Stimulated activated CD4-positive, alpha-beta T cell treated with anti-CD3 and anti-CD28 coated beads, Interleukin-4, amount 100 ng/mL, for 48 hours (primary cell): ENCODE measurements at regions not wholly inside any gene's neighbourhood (a gene's known extent, or its start where the extent isn't known, plus 50 kb on each side); places are given as distances from the start of the nearest gene placed in this dataset.

Experiments used
- DNase-seq, 2 donors: peaks; one replicate each; pipeline ENCODE4 v3.0.0-alpha.2; 2020; ENCODE audit warnings: low read depth in 2 of 2

- no peak for DNase-seq
Measured at GRCh38 chr18:45487581-45487980, 127.7 kb upstream of the SLC14A2 start.

- no peak for DNase-seq
Measured at GRCh38 chr18:45488645-45489044, 126.6 kb upstream of the SLC14A2 start.

- no peak for DNase-seq
Measured at GRCh38 chr18:45493830-45494229, 121.4 kb upstream of the SLC14A2 start.

GRCh38 chr18:45494811-45495210 is 120.5 kb upstream of the SLC14A2 start:
- DNase-seq = no peak

GRCh38 chr18:45496741-45497140 is 118.5 kb upstream of the SLC14A2 start:
- no peak for DNase-seq

- no peak for DNase-seq
Measured at GRCh38 chr18:45497595-45498286, 117.5 kb upstream of the SLC14A2 start.

- no peak for DNase-seq
Measured at GRCh38 chr18:45498287-45498658, 117.0 kb upstream of the SLC14A2 start.

GRCh38 chr18:45503990-45504389 is 111.3 kb upstream of the SLC14A2 start:
- DNase-seq = no peak

- no peak for DNase-seq
Measured at GRCh38 chr18:45505497-45506206, 109.6 kb upstream of the SLC14A2 start.

- no peak for DNase-seq
Measured at GRCh38 chr18:45506951-45507350, 108.3 kb upstream of the SLC14A2 start.

GRCh38 chr18:45509535-45509934 is 105.7 kb upstream of the SLC14A2 start:
- no peak for DNase-seq

GRCh38 chr18:45510656-45511055 is 104.6 kb upstream of the SLC14A2 start:
- DNase-seq = no peak

- no peak for DNase-seq
Measured at GRCh38 chr18:45512363-45512953, 102.8 kb upstream of the SLC14A2 start.

GRCh38 chr18:45517181-45517741 is 98.0 kb upstream of the SLC14A2 start:
- DNase-seq = no peak

GRCh38 chr18:45518311-45519155 is 96.7 kb upstream of the SLC14A2 start:
- no peak for DNase-seq

GRCh38 chr18:45519411-45520280 is 95.6 kb upstream of the SLC14A2 start:
- no peak for DNase-seq

GRCh38 chr18:45521136-45521535 is 94.1 kb upstream of the SLC14A2 start:
- no peak for DNase-seq

GRCh38 chr18:45521777-45522176 is 93.5 kb upstream of the SLC14A2 start:
- no peak for DNase-seq

- no peak for DNase-seq
Measured at GRCh38 chr18:45522371-45522770, 92.9 kb upstream of the SLC14A2 start.

- DNase-seq = no peak
Measured at GRCh38 chr18:45525301-45525700, 90.0 kb upstream of the SLC14A2 start.
